Mucosa of gallbladder (tissue), 1 donor: ENCODE measurements at regions not wholly inside any gene's neighbourhood (a gene's known extent, or its start where the extent isn't known, plus 50 kb on each side); places are given as distances from the start of the nearest gene placed in this dataset.

Experiments used
- DNase-seq: peaks from one replicate; pipeline ENCODE4 v3.0.0-alpha.2; 2020; ENCODE audit warnings: low spot score
- donor health status: DM: no; HTN: no; CAD: no.

DNA sequence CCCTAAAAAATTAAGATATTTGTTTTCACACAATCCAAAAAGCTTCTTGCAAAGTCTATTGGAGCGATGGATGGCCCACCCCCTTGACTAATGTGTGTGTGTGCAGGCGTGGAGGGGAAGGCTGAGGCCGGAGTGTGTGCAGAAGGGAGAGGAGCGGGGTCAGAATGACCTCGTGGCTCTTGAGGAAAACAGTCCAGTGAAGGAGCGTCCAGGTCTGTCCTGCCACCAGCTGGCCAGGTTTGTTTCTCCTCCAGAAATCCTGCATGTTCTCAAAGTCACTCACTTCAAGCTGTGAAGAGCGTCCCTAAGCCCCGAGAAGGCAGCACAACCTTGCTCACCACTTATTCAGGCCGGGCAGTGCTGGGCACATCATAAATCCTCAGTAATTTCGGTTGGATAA, 69.5 kb upstream of the SSX2IP start:
- DNase-seq: no peak

DNA sequence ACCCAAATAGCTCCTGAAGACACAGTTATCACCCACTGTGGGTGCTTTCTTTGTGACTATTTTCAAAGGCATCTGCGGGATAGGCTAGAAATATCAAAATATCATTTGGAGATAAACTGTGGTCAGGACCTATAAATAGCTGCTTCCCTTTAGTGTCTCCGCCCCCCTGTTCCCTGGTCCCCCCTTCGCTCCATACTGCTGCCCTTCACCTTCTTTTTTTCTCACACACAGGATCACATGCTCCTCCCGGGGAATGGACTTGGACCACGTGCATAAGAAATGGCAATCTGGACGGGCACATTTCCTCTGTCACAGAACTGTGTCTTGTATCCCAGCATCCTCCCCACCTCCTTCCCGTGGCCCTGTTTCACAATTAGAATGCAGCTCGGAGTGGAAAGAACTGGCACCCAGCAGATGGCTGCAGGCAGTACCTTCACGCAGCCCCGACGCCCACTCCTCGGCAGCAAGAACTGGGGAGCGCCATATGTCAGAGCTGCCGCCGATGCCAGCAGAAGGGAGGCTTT, 68.8 kb upstream of the SSX2IP start:
- no peak for DNase-seq

DNA sequence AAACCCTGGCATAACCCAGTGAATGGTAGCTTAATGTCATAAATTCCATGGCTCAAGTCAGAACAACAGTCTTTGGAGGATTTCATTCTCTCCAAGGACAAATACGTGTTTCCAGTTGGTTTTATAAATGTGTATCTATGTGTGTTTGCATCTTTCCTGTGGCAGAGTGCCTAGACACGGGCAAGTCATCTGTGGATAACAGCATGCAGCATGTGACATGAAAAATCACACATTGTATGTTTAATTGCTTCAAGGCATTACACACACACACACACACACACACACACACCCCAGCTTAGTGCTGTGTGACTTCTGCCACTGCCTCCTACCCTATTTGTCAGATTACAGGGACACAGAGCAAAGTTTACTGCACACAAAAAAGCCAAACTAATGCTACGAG, 68.2 kb upstream of the SSX2IP start:
- no peak for DNase-seq

DNA sequence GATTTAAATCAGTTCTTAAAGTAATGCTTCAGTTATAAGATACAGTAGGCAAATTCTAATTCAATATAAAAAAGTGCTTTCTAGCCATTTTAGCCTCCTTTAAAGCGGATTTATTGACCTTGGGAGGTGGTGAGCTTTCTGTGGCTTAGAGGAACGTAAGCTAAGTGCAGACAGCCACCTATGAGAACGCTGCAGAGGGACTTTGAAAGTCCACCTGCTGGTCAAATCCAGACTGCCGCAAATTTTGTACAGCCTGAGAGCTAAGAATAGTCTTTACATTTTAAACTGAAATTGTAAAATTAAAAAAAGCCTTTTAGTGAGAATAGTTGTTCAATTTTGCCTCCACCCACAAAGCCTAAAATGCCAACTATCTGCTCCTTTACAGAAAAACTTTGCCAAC, 67.0 kb upstream of the SSX2IP start:
- no peak for DNase-seq

DNA sequence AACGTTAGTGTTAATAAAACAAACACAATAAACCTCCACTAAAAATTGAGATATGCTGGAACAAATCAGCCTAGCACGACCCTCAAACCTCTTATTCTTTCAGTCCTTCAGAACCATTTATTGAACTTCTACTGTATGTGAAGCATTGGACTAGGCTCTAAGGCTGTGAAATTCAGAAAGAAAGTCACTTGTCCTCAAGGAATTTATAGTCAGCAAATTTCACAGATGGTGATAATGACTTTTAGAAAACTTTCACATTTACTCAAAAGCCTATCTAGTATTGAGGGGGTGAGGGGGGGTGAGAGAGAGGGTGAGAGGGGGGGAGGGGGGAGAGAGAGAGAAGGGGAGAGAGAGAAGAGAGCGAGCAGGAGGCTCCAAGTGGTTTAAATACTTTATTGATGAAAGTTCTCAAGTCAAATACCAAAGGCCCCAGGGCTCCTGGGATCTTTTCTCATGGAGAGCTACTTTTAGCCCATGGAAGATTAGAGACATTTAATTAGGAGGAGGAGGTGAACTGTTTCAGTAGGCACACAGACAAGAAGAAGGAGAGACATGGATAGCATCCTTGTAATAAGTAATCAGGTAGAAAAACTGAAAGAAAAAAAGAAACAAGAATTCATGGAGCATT, 66.3 kb upstream of the SSX2IP start:
- no peak for DNase-seq

DNA sequence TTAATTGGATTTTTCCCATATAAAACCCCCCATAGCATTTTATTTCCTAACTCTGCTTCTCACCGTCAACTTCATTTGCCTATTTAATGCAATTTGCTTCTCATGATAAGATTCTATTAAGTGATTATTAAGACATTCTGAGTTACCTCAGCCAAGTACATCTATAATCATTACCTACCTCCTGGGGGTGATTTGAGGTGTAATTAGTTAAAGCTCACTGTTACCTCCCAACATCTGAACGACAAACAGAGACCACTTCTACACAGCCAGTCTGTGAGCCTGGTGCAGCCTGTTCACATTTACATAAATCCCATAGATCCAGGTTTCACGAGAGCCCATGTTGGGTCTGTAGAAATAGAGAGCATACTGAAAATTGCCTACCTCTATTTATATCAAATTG, 65.7 kb upstream of the SSX2IP start:
- no peak for DNase-seq

DNA sequence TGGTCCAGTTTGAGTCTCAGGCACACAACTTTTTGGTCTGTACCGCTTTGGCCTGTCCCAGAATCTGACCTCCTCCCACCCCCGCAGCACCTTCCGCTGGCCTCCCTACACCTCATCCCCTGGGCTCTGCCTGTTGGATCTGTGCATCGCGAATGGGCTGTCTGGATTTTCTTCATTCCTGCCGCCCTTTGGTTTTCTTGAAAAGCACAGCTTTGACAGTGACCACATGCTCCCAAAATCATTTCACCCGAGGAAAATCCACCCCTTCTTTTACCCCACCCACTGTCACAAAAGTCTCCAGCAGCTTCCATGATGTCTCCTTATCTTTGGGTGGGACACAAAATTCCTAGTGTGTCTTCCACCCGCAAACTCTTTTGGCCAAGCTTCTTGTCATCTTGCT, 65.0 kb upstream of the SSX2IP start:
- no peak for DNase-seq

DNA sequence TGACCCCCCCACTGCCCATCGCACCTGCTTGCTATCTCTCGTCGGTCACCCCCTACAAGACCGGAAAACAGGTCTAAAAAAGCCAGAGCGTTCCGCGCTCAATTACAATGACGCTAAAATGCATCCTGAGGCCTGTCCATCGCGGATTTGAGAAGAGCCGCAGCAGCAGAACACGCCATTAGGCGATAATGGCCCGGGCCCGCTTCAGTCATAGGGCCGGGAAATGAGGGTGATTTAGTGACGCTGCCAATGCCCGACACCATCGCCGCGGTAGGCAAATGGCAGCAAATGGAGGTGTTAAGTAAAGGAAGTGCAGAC, 64.1 kb upstream of the SSX2IP start:
- no peak for DNase-seq

DNA sequence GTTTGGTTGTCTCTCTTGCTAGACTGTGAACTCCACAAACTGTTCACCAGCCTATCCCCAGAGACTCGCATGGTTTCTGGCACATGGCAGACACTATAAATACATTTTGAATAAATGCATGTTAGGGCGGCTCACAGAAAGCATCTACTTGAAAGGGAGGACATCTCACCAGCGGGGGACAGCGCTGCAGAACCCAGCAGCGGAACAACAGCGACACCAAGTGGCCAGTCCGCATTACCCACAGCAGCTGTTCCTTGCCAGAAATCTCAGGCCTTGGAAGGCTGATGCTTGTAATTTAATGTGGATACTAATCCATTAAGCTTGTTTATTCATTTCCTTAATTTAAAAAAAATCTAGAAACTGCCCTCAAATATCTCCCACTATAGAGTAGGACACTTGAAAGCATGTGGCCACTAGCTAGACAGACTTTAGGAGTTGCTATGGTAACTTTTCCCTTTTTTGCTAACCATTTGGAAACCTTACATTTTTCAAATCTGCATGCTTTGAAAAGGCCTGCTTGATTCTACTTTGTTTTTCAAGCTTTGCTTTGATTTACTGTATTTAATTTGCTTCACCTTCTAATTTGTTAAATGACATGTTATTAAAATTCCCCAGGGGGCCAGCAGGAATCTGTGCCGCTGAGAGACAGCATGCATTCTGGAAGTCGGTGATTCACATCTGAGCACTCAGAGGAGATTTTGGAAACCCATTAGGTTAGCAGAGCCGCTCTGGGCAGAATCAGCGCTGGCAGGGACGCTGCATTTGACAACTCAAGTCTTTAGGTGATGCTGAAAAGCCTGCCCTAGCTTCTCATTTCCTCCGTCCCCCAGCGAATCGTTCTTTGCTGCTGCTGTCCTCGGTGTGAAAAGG, 63.5 kb upstream of the SSX2IP start:
- DNase-seq: peak; percentile 68

DNA sequence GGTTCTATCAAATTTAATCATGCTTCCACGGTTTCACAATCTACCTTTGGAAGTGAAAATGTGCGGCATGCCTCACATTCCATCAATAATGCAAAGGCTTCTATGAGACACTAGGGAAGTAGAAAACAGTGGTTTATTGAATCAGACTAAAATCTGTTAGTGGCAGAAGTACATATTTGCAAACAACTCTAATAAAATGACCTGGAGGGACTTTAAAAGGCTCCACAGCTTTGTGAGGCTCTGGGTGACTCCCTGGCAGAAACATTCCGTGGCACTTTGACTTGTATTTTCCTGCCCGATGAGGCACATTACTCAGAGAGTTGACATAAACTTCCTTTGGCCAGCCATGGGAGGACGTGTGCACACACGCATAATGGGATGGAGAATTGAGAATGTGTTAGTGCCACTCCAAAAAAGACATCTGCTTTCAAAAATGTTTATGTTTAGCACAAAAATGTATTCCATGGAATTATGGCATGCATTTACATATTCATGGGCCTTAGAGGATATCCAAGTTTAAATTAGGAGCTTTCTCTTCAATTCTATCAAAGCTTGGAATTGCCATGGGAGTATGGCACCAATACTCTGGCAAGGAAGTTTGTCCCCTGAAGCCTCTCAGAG, 60.0 kb upstream of the SSX2IP start:
- DNase-seq: no peak

DNA sequence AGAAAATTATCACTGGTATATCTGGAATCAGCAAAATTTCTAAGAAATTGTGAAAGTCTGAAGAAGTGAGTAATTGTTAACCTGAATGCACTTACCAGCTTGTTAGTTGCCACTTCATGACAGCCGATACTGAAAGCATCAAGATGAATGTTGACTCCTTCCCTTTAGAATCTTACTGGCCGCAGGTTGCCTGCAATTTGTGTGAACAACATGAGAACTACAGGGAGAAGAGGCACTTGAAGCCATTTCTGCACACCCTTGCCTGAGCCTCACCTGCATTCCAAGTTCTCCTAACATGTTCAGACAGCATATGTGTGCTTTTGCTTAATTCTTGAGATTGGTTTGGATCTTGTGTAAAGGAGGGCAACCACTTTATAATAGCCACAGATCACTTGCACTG, 59.2 kb upstream of the SSX2IP start:
- DNase-seq: no peak

DNA sequence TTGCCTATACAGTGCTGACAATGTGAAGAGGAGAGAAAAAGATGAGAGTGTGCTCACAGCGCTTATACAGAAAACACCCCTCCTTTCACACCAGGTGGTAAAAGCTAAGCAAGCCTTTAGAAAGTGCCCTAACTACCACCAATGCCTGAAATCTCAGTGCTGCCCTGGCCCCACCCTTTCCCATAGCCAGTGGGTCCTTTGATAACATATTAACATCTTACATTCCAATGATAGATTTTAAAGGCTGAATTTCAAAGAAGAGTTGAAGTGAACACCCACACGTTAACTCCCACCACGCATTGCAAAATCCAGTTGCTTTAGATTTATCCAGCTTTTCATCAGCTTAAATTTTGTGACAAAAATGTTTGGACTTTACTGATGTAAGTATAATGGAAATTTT, 58.1 kb upstream of the SSX2IP start:
- no peak for DNase-seq

DNA sequence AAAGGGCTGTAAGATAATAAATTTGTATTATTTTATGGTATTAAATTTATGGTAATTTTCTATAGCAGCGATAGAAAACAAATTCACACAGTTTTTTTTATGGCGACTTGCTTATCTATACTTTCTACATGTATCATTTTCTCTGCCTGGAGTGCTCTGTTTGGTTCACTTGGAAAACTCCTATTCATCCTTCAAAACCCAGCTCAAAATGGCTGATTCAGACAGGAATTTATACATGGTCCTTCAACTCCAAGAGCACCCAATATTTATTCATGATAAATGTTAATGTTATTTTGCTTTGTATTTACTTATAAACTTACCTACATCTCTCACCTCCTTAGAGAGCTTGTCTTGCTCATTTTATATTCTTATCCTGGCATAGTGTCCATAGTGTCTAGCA, 55.6 kb upstream of the SSX2IP start:
- DNase-seq: no peak

DNA sequence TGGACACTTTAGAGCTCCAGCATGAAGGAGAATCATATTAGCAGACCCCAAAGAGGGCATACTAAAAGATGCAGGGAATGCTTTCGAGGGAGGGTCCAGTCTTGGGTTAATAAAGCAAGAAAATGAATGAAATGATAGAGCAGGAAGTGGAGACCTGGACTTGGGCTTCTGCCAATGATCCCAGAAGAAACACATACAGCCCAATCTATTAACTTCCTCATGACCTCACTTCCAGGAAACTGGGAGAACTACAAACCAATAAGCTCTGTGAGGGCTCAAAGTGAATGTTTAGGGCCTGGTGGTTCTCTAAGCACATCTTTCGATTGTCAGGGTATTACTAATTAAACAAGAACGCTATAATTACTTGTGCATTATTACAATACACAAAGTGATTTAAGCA, 53.6 kb upstream of the SSX2IP start:
- no peak for DNase-seq

DNA sequence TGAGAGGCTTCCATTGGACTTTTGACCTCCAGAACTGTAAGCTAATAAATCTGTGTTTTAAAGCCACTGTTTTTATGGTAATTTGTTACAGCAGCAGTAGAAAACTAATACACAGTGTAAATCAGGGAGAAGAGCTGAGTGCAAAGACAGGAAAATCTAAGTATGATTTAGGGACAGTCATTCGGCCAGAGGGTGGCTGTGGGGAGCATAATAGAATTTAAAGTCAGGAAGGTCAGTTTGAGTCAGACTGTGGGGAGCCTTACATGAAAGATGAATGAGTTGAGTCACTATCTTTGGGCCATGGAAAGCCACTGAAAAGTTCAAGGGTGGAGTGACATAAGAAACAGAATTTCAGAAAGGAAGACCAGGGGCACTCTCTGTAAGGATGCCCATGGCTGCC, 52.4 kb upstream of the SSX2IP start:
- no peak for DNase-seq

DNA sequence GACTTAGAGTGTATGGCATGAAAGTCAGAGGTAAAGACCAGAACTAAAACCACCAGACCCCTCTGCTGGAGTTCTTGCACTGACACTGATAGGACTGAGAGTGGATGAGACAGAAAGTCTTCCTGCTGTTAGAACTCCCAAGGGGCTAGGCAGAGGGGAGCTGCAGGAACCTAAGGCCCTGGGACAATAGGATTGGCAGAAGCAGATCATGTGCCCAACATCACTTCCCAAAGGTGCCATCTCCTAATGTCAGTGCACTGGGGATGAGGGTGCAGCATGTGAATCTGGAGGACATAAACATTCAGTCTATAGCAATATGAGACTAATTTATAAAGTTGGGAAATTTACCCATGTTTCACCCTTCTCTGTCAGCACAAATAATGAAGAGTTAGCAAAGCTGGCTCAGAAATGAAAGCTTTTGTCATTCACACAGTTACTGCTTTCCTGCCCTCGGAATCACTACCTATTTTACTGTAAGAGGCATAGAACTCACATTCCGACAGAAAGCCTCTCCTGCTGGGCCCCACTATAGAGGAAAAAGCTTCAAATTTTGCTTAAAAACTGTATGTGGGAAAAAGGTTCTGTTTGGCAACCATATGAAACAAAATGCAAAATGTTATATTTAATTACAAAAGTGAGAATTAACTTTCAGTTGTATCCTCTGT, 49.9 kb upstream of the SSX2IP start:
- no peak for DNase-seq
